ENCODE measurements at regions not wholly inside any gene's neighbourhood (a gene's known extent, or its start where the extent isn't known, plus 50 kb on each side); places are given as distances from the start of the nearest gene placed in this dataset.

- no peaks in the 10 kb centered on the region for H3K27me3 Mint-ChIP-seq (ENCODE audit: insufficient read depth, low read depth)
- H4K20me1 ChIP-seq (ENCODE audit: low read depth) = no peaks in the 10 kb centered on the region
- no peak overlapping the region for H3K27ac Mint-ChIP-seq
- H3K9me3 Mint-ChIP-seq = peaks cover 4% of the 10 kb centered on the region
- H3K4me2 ChIP-seq = no peak overlapping the region
- H2AFZ ChIP-seq (replicated peaks) = no peak overlapping the region
- no peak overlapping the region for H3K27ac ChIP-seq
- H3K9me3 ChIP-seq (ENCODE audit: low read depth) = no peaks in the 10 kb centered on the region
- H3F3A ChIP-seq (ENCODE audit: low read depth) = no peaks in the 10 kb centered on the region
- H3K4me1 Mint-ChIP-seq = no peaks in the 10 kb centered on the region
- no peak for DNase-seq (ENCODE audit: low spot score)
- no peak overlapping the region for H3K9ac ChIP-seq
- H3K36me3 Mint-ChIP-seq = no peaks in the 10 kb centered on the region
- H3K4me3 ChIP-seq = no peak overlapping the region
- H3K27me3 ChIP-seq = no peaks in the 10 kb centered on the region
- no peak for TF ChIP-seq EZH2 (IDR thresholded peaks at IDR 0.05)
- no peak for TF ChIP-seq EZH2phosphoT487 (IDR thresholded peaks at IDR 0.05)
- TF ChIP-seq CTCF (IDR thresholded peaks at IDR 0.05) = no peak
- no peak overlapping the region for H3K4me3 Mint-ChIP-seq
- no peaks in the 10 kb centered on the region for H3K4me1 ChIP-seq
- no peaks in the 10 kb centered on the region for H3K36me3 ChIP-seq
- no peaks in the 10 kb centered on the region for H3K79me2 ChIP-seq (ENCODE audit: low read depth)
These were observed 252.7 kb downstream of the CASP12 start for GRCh38 chr11:104645261-104646222.

GRCh38 chr11:104637662-104638170, 260.5 kb downstream of the CASP12 start:
- Histone ChIP-seq H4K20me1 (ENCODE audit: low read depth) (no peaks in the 10 kb centered on the region), H3F3A (ENCODE audit: low read depth) (no peaks in the 10 kb centered on the region), H3K4me1 (no peaks in the 10 kb centered on the region), H3K9ac (no peak overlapping the region), H3K27ac (no peak overlapping the region), H3K79me2 (ENCODE audit: low read depth) (no peaks in the 10 kb centered on the region), H3K9me3 (ENCODE audit: low read depth) (no peaks in the 10 kb centered on the region), H2AFZ (replicated peaks) (no peak overlapping the region), H3K27me3 (no peaks in the 10 kb centered on the region), H3K4me3 (no peak overlapping the region), H3K36me3 (no peaks in the 10 kb centered on the region), H3K4me2 (no peak overlapping the region)
- TF ChIP-seq EZH2phosphoT487 (IDR thresholded peaks at IDR 0.05) = no peak
- TF ChIP-seq CTCF (IDR thresholded peaks at IDR 0.05) = no peak
- TF ChIP-seq EZH2 (IDR thresholded peaks at IDR 0.05) = no peak
- Mint-ChIP-seq H3K27me3 (ENCODE audit: insufficient read depth, low read depth) (no peaks in the 10 kb centered on the region), H3K4me1 (peaks cover 2% of the 10 kb centered on the region), H3K9me3 (no peaks in the 10 kb centered on the region), H3K4me3 (no peak overlapping the region), H3K27ac (no peak overlapping the region), H3K36me3 (no peaks in the 10 kb centered on the region)
- peak; percentile 9 for DNase-seq (ENCODE audit: low spot score)

- TF ChIP-seq CTCF (IDR thresholded peaks at IDR 0.05) (no peak), EZH2 (IDR thresholded peaks at IDR 0.05) (no peak), EZH2phosphoT487 (IDR thresholded peaks at IDR 0.05) (no peak)
- no peaks in the 10 kb centered on the region for H3K36me3 ChIP-seq
- no peaks in the 10 kb centered on the region for H3K79me2 ChIP-seq (ENCODE audit: low read depth)
- no peaks in the 10 kb centered on the region for H3F3A ChIP-seq (ENCODE audit: low read depth)
- H2AFZ ChIP-seq (replicated peaks) = no peak overlapping the region
- no peak overlapping the region for H3K27ac Mint-ChIP-seq
- no peak overlapping the region for H3K4me3 ChIP-seq
- H3K27me3 Mint-ChIP-seq (ENCODE audit: insufficient read depth, low read depth) = peaks cover 2% of the 10 kb centered on the region
- DNase-seq (ENCODE audit: low spot score) = no peak
- H3K9ac ChIP-seq = no peak overlapping the region
- no peak overlapping the region for H3K4me3 Mint-ChIP-seq
- no peaks in the 10 kb centered on the region for H4K20me1 ChIP-seq (ENCODE audit: low read depth)
- H3K27ac ChIP-seq = no peak overlapping the region
- no peaks in the 10 kb centered on the region for H3K9me3 Mint-ChIP-seq
- no peaks in the 10 kb centered on the region for H3K27me3 ChIP-seq
- no peaks in the 10 kb centered on the region for H3K9me3 ChIP-seq (ENCODE audit: low read depth)
- H3K4me1 ChIP-seq = no peaks in the 10 kb centered on the region
- peaks cover 2% of the 10 kb centered on the region for H3K4me1 Mint-ChIP-seq
- H3K36me3 Mint-ChIP-seq = no peaks in the 10 kb centered on the region
- no peak overlapping the region for H3K4me2 ChIP-seq
These were observed 265.0 kb downstream of the CASP12 start for GRCh38 chr11:104633226-104633625.
